GM12878 (cell line): ENCODE measurements at regions not wholly inside any gene's neighbourhood (a gene's known extent, or its start where the extent isn't known, plus 50 kb on each side); places are given as distances from the start of the nearest gene placed in this dataset.

Source experiments
- ATAC-seq: fragments of 200-7000 bp; cut with Tn5 transposase; 3 replicates; pipeline ENCODE4 v1.9.1; 2020; ENCODE audit warnings: mild to moderate bottlenecking, moderate library complexity
- BruUV-seq: library from RNA; stranded (reverse); fragments of 400-500 nt; replicated peaks from 2 replicates; lab custom pipeline; 2021; lab: Mats Ljungman, UMichigan
- CTCF ChIA-PET: fragments of 300-600 bp; sonication (Branson Sonifier 250); formaldehyde crosslinking; extraction: SDS; loops from one replicate; lab custom pipeline; 2021; ENCODE audit warnings: inconsistent platforms; lab: Yijun Ruan, JAX
- POLR2A ChIA-PET: fragments of 350-600 bp; formaldehyde crosslinking; extraction: SDS; loops from one replicate; lab custom pipeline; 2021; ENCODE audit warnings: inconsistent platforms; lab: Charles Lee
- RAD21 ChIA-PET: fragments of 300-600 bp; sonication (Branson Sonifier 250); formaldehyde crosslinking; loops from one replicate; lab custom pipeline; 2023; ENCODE audit warnings: antibody characterized with exemption; ENCODE audit not compliant: unreplicated experiment; lab: Charles Lee
- SMC1A ChIA-PET: fragments of 300-600 bp; sonication (Branson Sonifier 250); formaldehyde crosslinking; loops from one replicate; lab custom pipeline; 2023; ENCODE audit not compliant: unreplicated experiment, uncharacterized antibody; lab: Charles Lee
- DNase-seq: peaks from one replicate; pipeline ENCODE4 v3.0.0-alpha.2; 2011; ENCODE audit warnings: low read depth, low spot score
- FAIRE-seq: peaks from 3 replicates; lab custom pipeline; 2011; peaks lifted over from hg19 to GRCh38; lab: Jason Lieb, UNC
- H2AFZ ChIP-seq: 2 replicates; pipeline ENCODE4 v1.6.0; 2011; ENCODE audit warnings: low read depth, low read length, control low read depth; ENCODE audit not compliant: control insufficient read depth
- H3K27ac ChIP-seq: 2 replicates; pipeline ENCODE4 v1.5.1; 2011; ENCODE audit warnings: control low read depth; ENCODE audit not compliant: control insufficient read depth, insufficient read depth
- H3K27me3 ChIP-seq, 2 experiments: replicated peaks in 1 of 2; 2 replicates each; pipeline versions ENCODE4 v1.6.0 to v1.6.1; 2011; ENCODE audit warnings: low read length in 1 of 2; ENCODE audit not compliant: control insufficient read depth in 2 of 2, insufficient read depth in 2 of 2
- H3K36me3 ChIP-seq, 2 experiments: 2 replicates each; pipeline ENCODE4 v1.5.1; 2011; ENCODE audit warnings: low read length in 1 of 2; ENCODE audit not compliant: control insufficient read depth in 2 of 2, insufficient read depth in 2 of 2
- H3K4me1 ChIP-seq: 2 replicates; pipeline ENCODE4 v1.6.1; 2011; ENCODE audit warnings: mild to moderate bottlenecking, low read length, moderate library complexity, mixed read lengths; ENCODE audit not compliant: control insufficient read depth, insufficient read depth
- H3K4me2 ChIP-seq: 2 replicates; pipeline ENCODE4 v1.6.0; 2011; ENCODE audit warnings: control low read depth; ENCODE audit not compliant: control insufficient read depth, insufficient read depth
- H3K4me3 ChIP-seq: fragments of 200-600 bp; sonication (generic); 2 replicates; pipeline ENCODE4 v1.5.1; 2016
- H3K79me2 ChIP-seq: 2 replicates; pipeline ENCODE4 v1.6.0; 2011; ENCODE audit warnings: low read length; ENCODE audit not compliant: control insufficient read depth, insufficient read depth
- H3K9ac ChIP-seq: 2 replicates; pipeline ENCODE4 v1.8.0; 2011; ENCODE audit warnings: low read length, control low read depth, mixed read lengths; ENCODE audit not compliant: control insufficient read depth, insufficient read depth
- H3K9me3 ChIP-seq: replicated peaks from 3 replicates; pipeline ENCODE4 v1.5.1; 2011; ENCODE audit warnings: mild to moderate bottlenecking, low read length; ENCODE audit not compliant: control insufficient read depth, insufficient read depth
- H4K20me1 ChIP-seq: 2 replicates; pipeline ENCODE4 v1.6.0; 2011; ENCODE audit not compliant: control insufficient read depth, insufficient read depth
- CBX5 ChIP-seq: sonication (generic); IDR thresholded peaks from 2 replicates; pipeline ENCODE4 v1.6.1; 2016; ENCODE audit warnings: low read depth, moderate library complexity, mild to moderate bottlenecking, inconsistent platforms
- HDAC6 ChIP-seq: fragments of 200-600 bp; sonication (generic); IDR thresholded peaks from one replicate; pipeline ENCODE4 v1.8.0; 2017; ENCODE audit warnings: antibody characterized with exemption; ENCODE audit not compliant: unreplicated experiment
- MEF2B ChIP-seq: fragments of 450-650 bp; IDR thresholded peaks from 2 replicates; pipeline ENCODE4 v1.6.1; 2018; ENCODE audit warnings: mild to moderate bottlenecking, moderate library complexity; ENCODE audit not compliant: partially characterized antibody, poor library complexity, severe bottlenecking
- NFIC ChIP-seq: IDR thresholded peaks from 2 replicates; pipeline ENCODE4 v1.6.1; 2012; ENCODE audit warnings: low read depth, mild to moderate bottlenecking, inconsistent platforms, low read length, moderate library complexity
- NR2F1 ChIP-seq: fragments of 450-650 bp; conservative IDR thresholded peaks from 2 replicates; pipeline ENCODE4 v1.6.1; 2017; ENCODE audit warnings: mild to moderate bottlenecking
- SREBF1 ChIP-seq: IDR thresholded peaks from 2 replicates; pipeline ENCODE4 v1.6.1; 2012; ENCODE audit warnings: mild to moderate bottlenecking, low read length
- SUZ12 ChIP-seq: fragments of 200-600 bp; sonication (generic); IDR thresholded peaks from one replicate; pipeline ENCODE4 v1.6.1; 2018; ENCODE audit warnings: antibody characterized with exemption, mild to moderate bottlenecking; ENCODE audit not compliant: unreplicated experiment
- ZNF384 ChIP-seq: IDR thresholded peaks from 2 replicates; pipeline ENCODE4 v1.6.1; 2012; ENCODE audit warnings: low read depth, mild to moderate bottlenecking, low read length, improper control_type of control experiment, borderline replicate concordance
- WGBS: methylation state at CpG from one replicate; pipeline ENCODE4 v1.1.6; 2016; ENCODE audit warnings: low lambda C conversion rate; ENCODE audit not compliant: insufficient replicate concordance, insufficient coverage; ENCODE audit errors: missing lambda C conversion rate; 5-methylcytosine and 5-hydroxymethylcytosine counted together
- in situ Hi-C: fragments of 300-500 bp; cut with MboI; formaldehyde crosslinking; loops from 9 replicates; pipeline ENCODE4 v1.14.3; 2018; ENCODE audit warnings: mixed read lengths
- intact Hi-C: fragments of 100-400 bp; cut with micrococcal nuclease; formaldehyde crosslinking; loops from one replicate; pipeline ENCODE4 v1.14.2; 2022; ENCODE audit not compliant: unreplicated experiment
- TF ChIP-seq, protein P1 (sequence below): fragments of 450-650 bp; IDR thresholded peaks from 2 replicates; pipeline ENCODE4 v1.6.1; 2018; ENCODE audit warnings: mild to moderate bottlenecking, low read depth, moderate library complexity; ENCODE audit not compliant: partially characterized antibody
- TF ChIP-seq, protein P2 (sequence below): IDR thresholded peaks from 2 replicates; pipeline ENCODE4 v1.6.1; 2011; ENCODE audit warnings: borderline replicate concordance, low read depth, mild to moderate bottlenecking, moderate library complexity, mixed read lengths, low read length; ENCODE audit not compliant: insufficient read depth; ENCODE audit errors: extremely low read length
- TF ChIP-seq, protein P3 (sequence below), 3 experiments: IDR thresholded peaks in 2 of 3; conservative IDR thresholded peaks in 1 of 3; 2 replicates each; pipeline ENCODE4 v1.5.1; 2011; ENCODE audit warnings: low read depth in 3 of 3, low read length in 3 of 3, mild to moderate bottlenecking in 3 of 3, control low read depth in 2 of 3, moderate library complexity in 2 of 3, inconsistent platforms in 1 of 3, mixed read lengths in 1 of 3; ENCODE audit not compliant: control insufficient read depth in 2 of 3, insufficient read depth in 1 of 3; ENCODE audit errors: extremely low read depth in 1 of 3

DNA sequence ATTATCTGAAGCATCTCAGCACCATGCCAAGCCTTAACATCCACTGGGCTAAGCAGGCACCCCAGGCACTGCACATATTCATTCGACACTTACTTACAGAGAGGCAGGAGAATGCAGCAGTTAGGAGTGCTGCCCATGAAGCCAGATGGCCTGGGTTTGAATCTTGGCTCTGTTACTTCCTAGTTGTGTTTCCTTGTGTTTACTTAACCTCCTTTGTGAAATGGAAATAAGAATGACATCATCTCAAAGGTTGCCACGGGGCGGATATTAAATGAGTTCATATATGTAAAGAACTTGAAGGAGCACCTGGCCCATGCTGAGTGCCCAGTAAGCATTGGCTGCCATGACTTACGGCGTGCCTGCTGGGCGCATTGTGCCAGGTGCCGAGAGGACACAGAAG is 565.2 kb downstream of the CDK5RAP2 start:
- no peak overlapping the region for H3K4me3 ChIP-seq
- in situ Hi-C loops (no loop called here), intact Hi-C loops (no loop called here)
- no peaks in the 10 kb centered on the region for H3K4me1 ChIP-seq
- ChIA-PET SMC1A (no interaction called here), RAD21 (no interaction called here), CTCF (no interaction called here), POLR2A (no interaction called here)
- DNase-seq, result no peak
- no peak overlapping the region for H2AFZ ChIP-seq
- no peaks in the 10 kb centered on the region for H3K9me3 ChIP-seq
- H3K27ac ChIP-seq, result no peak overlapping the region
- no peak for ATAC-seq
- no peaks in the 10 kb centered on the region for H3K27me3 ChIP-seq
- 41% methylated on average over 7 of the region's 7 CpGs for WGBS
- no peak for FAIRE-seq
- H3K36me3 ChIP-seq, result no peaks in the 10 kb centered on the region
- TF ChIP-seq CBX5, result no peak
- TF ChIP-seq MEF2B, result no peak
- TF ChIP-seq, protein P1, sequence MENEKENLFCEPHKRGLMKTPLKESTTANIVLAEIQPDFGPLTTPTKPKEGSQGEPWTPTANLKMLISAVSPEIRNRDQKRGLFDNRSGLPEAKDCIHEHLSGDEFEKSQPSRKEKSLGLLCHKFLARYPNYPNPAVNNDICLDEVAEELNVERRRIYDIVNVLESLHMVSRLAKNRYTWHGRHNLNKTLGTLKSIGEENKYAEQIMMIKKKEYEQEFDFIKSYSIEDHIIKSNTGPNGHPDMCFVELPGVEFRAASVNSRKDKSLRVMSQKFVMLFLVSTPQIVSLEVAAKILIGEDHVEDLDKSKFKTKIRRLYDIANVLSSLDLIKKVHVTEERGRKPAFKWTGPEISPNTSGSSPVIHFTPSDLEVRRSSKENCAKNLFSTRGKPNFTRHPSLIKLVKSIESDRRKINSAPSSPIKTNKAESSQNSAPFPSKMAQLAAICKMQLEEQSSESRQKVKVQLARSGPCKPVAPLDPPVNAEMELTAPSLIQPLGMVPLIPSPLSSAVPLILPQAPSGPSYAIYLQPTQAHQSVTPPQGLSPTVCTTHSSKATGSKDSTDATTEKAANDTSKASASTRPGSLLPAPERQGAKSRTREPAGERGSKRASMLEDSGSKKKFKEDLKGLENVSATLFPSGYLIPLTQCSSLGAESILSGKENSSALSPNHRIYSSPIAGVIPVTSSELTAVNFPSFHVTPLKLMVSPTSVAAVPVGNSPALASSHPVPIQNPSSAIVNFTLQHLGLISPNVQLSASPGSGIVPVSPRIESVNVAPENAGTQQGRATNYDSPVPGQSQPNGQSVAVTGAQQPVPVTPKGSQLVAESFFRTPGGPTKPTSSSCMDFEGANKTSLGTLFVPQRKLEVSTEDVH, result no peak
- no peak for TF ChIP-seq NFIC
- no peak for TF ChIP-seq SREBF1
- TF ChIP-seq SUZ12, result no peak
- no peak for TF ChIP-seq ZNF384
- TF ChIP-seq, protein P2, sequence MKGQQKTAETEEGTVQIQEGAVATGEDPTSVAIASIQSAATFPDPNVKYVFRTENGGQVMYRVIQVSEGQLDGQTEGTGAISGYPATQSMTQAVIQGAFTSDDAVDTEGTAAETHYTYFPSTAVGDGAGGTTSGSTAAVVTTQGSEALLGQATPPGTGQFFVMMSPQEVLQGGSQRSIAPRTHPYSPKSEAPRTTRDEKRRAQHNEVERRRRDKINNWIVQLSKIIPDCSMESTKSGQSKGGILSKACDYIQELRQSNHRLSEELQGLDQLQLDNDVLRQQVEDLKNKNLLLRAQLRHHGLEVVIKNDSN, result no peak
- TF ChIP-seq HDAC6, result no peak
- TF ChIP-seq, protein P3, sequence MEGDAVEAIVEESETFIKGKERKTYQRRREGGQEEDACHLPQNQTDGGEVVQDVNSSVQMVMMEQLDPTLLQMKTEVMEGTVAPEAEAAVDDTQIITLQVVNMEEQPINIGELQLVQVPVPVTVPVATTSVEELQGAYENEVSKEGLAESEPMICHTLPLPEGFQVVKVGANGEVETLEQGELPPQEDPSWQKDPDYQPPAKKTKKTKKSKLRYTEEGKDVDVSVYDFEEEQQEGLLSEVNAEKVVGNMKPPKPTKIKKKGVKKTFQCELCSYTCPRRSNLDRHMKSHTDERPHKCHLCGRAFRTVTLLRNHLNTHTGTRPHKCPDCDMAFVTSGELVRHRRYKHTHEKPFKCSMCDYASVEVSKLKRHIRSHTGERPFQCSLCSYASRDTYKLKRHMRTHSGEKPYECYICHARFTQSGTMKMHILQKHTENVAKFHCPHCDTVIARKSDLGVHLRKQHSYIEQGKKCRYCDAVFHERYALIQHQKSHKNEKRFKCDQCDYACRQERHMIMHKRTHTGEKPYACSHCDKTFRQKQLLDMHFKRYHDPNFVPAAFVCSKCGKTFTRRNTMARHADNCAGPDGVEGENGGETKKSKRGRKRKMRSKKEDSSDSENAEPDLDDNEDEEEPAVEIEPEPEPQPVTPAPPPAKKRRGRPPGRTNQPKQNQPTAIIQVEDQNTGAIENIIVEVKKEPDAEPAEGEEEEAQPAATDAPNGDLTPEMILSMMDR (IDR thresholded peaks at IDR 0.05 in 2 of 3, conservative IDR thresholded peaks at IDR 0.05 in 1 of 3; ENCODE audit: control insufficient read depth in 2 of 3, extremely low read depth in 1 of 3, insufficient read depth in 1 of 3, low read depth in 3 of 3, low read length in 3 of 3), result no peak
- no peak for TF ChIP-seq NR2F1
- no TSS peak for BruUV-seq
- H3K9ac ChIP-seq, result no peak overlapping the region
- no peaks in the 10 kb centered on the region for H4K20me1 ChIP-seq
- H3K79me2 ChIP-seq, result no peaks in the 10 kb centered on the region
- no peak overlapping the region for H3K4me2 ChIP-seq
